ENCODE measurements at regions not wholly inside any gene's neighbourhood (a gene's known extent, or its start where the extent isn't known, plus 50 kb on each side); places are given as distances from the start of the nearest gene placed in this dataset.

- no peak for TF ChIP-seq MYC (IDR thresholded peaks at IDR 0.05; ENCODE audit: low read depth, low read length)
- TF ChIP-seq POLR2A (IDR thresholded peaks at IDR 0.05; ENCODE audit: extremely low read depth, insufficient read length), result no peak
- TF ChIP-seq MAX (IDR thresholded peaks at IDR 0.05; ENCODE audit: low read depth, low read length), result no peak
- TF ChIP-seq CTCF (IDR thresholded peaks at IDR 0.05; ENCODE audit: low read depth, low read length), result no peak
- DNase-seq (ENCODE audit: low read depth), result no peak
Observed at GRCh38 chr13:40236566-40237168, 429.8 kb downstream of the FOXO1 start.

GRCh38 chr13:40238761-40239160, 427.7 kb downstream of the FOXO1 start:
- no peak overlapping the region for H3K4me3 ChIP-seq (ENCODE audit: low read depth, low read length)
- TF ChIP-seq POLR2A (IDR thresholded peaks at IDR 0.05; ENCODE audit: extremely low read depth, insufficient read length), result no peak
- TF ChIP-seq MYC (IDR thresholded peaks at IDR 0.05; ENCODE audit: low read depth, low read length), result no peak
- no peak for TF ChIP-seq MAX (IDR thresholded peaks at IDR 0.05; ENCODE audit: low read depth, low read length)
- no peak for TF ChIP-seq CTCF (IDR thresholded peaks at IDR 0.05; ENCODE audit: low read depth, low read length)
- DNase-seq (ENCODE audit: low read depth), result no peak

More at GRCh38 chr13:40236566-40237168, 429.8 kb downstream of the FOXO1 start:
- no peak overlapping the region for H3K4me3 ChIP-seq (ENCODE audit: low read depth, low read length)

- TF ChIP-seq POLR2A (IDR thresholded peaks at IDR 0.05; ENCODE audit: extremely low read depth, insufficient read length) (no peak), MYC (IDR thresholded peaks at IDR 0.05; ENCODE audit: low read depth, low read length) (no peak), CTCF (IDR thresholded peaks at IDR 0.05; ENCODE audit: low read depth, low read length) (no peak), MAX (IDR thresholded peaks at IDR 0.05; ENCODE audit: low read depth, low read length) (no peak)
- no peak for DNase-seq (ENCODE audit: low read depth)
- no peak overlapping the region for H3K4me3 ChIP-seq (ENCODE audit: low read depth, low read length)
Observed at GRCh38 chr13:40240293-40240692, 426.1 kb downstream of the FOXO1 start.

DNA sequence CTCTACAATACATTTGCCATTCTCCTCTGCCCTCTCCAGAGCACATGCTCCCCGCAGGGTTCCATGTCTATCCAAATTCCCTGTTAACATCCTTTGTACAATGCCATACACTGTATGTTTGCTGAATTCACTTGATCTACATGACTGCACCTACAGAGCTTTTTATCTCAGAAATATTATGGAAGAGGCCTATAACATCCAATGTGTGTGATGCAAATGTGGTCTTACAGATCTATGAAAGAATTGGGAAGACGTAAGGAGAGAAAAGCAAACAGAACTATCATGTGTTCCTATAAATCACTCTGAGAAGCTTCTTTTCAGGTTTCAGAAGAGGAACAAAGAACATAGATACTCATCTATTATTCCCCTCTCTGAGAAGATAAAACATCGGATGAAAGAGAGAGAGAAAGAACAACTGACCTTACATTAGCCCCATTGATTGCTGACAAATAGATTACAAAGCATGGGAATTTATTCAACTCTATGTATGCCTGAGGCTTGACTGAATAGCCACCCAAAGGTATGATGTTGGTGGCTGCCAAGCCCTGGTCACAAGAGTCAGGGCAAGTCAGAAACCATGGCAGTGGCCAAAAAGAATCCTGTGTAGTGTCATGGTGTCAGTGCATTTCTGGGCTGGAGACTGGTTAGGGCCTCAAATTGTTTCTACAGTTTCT, 425.2 kb downstream of the FOXO1 start:
- TF ChIP-seq MAX (IDR thresholded peaks at IDR 0.05; ENCODE audit: low read depth, low read length) (no peak), MYC (IDR thresholded peaks at IDR 0.05; ENCODE audit: low read depth, low read length) (no peak), CTCF (IDR thresholded peaks at IDR 0.05; ENCODE audit: low read depth, low read length) (no peak), POLR2A (IDR thresholded peaks at IDR 0.05; ENCODE audit: extremely low read depth, insufficient read length) (no peak)
- DNase-seq (ENCODE audit: low read depth), result no peak
- no peak overlapping the region for H3K4me3 ChIP-seq (ENCODE audit: low read depth, low read length)

- TF ChIP-seq MYC (IDR thresholded peaks at IDR 0.05; ENCODE audit: low read depth, low read length), result no peak
- no peak for TF ChIP-seq MAX (IDR thresholded peaks at IDR 0.05; ENCODE audit: low read depth, low read length)
- TF ChIP-seq POLR2A (IDR thresholded peaks at IDR 0.05; ENCODE audit: extremely low read depth, insufficient read length), result no peak
- no peak for TF ChIP-seq CTCF (IDR thresholded peaks at IDR 0.05; ENCODE audit: low read depth, low read length)
- DNase-seq (ENCODE audit: low read depth), result no peak
Observed at GRCh38 chr13:40243047-40243446, 423.4 kb downstream of the FOXO1 start.

More at GRCh38 chr13:40243047-40243446, 423.4 kb downstream of the FOXO1 start:
- no peak overlapping the region for H3K4me3 ChIP-seq (ENCODE audit: low read depth, low read length)

Data from NB4 (cell line).